A673 (cell line): ENCODE measurements at regions not wholly inside any gene's neighbourhood (a gene's known extent, or its start where the extent isn't known, plus 50 kb on each side); places are given as distances from the start of the nearest gene placed in this dataset.

ENCODE experiments used
- BruUV-seq: library from RNA; stranded (reverse); fragments of 400-500 nt; replicated peaks from 2 replicates; lab custom pipeline; 2021; lab: Mats Ljungman, UMichigan
- CTCF ChIA-PET: fragments of 300-600 bp; sonication (Branson Sonifier 250); formaldehyde crosslinking; loops from one replicate; lab custom pipeline; 2022; ENCODE audit warnings: antibody characterized with exemption; lab: Charles Lee
- POLR2A ChIA-PET: fragments of 300-600 bp; sonication (Branson Sonifier 250); formaldehyde crosslinking; loops from one replicate; lab custom pipeline; 2022; ENCODE audit warnings: antibody characterized with exemption; ENCODE audit not compliant: low non-redundant PET; lab: Charles Lee
- DNase-seq: peaks from one replicate; pipeline ENCODE4 v3.0.0-alpha.2; 2015; ENCODE audit warnings: low spot score
- H3K27ac ChIP-seq: fragments of 200-600 bp; sonication (generic); 2 replicates; pipeline ENCODE4 v1.5.1; 2016; ENCODE audit warnings: mixed run types, low read depth, mild to moderate bottlenecking, mixed read lengths, antibody characterized with exemption, low read length; ENCODE audit not compliant: poor library complexity, severe bottlenecking
- H3K27me3 ChIP-seq: fragments of 200-600 bp; sonication (generic); replicated peaks from 2 replicates; pipeline ENCODE4 v1.6.1; 2017; ENCODE audit warnings: mixed run types, low read depth, mild to moderate bottlenecking, mixed read lengths, antibody characterized with exemption, low read length; ENCODE audit not compliant: insufficient read depth, poor library complexity
- H3K36me3 ChIP-seq: fragments of 200-600 bp; sonication (generic); 2 replicates; pipeline ENCODE4 v1.6.1; 2016; ENCODE audit warnings: mixed run types, mild to moderate bottlenecking, mixed read lengths, antibody characterized with exemption, low read length; ENCODE audit not compliant: insufficient read depth, poor library complexity, severe bottlenecking
- H3K4me1 ChIP-seq: fragments of 200-600 bp; sonication (generic); 2 replicates; pipeline ENCODE4 v1.6.1; 2017; ENCODE audit warnings: mixed run types, mild to moderate bottlenecking, mixed read lengths, antibody characterized with exemption, low read length; ENCODE audit not compliant: insufficient read depth, poor library complexity, severe bottlenecking
- H3K4me3 ChIP-seq: fragments of 200-600 bp; sonication (generic); 2 replicates; pipeline ENCODE4 v1.5.1; 2016; ENCODE audit warnings: low read depth, mixed run types, mild to moderate bottlenecking, mixed read lengths, low read length; ENCODE audit not compliant: poor library complexity, severe bottlenecking
- H3K9me3 ChIP-seq: fragments of 200-600 bp; sonication (generic); 2 replicates; pipeline ENCODE4 v1.6.1; 2016; ENCODE audit warnings: mixed run types, low read depth, mild to moderate bottlenecking, mixed read lengths, antibody characterized with exemption, low read length; ENCODE audit not compliant: poor library complexity, severe bottlenecking
- EZH2 ChIP-seq: fragments of 200-600 bp; sonication (generic); IDR thresholded peaks from 2 replicates; pipeline ENCODE4 v1.6.1; 2017; ENCODE audit warnings: borderline replicate concordance, low read depth, mild to moderate bottlenecking, mixed read lengths, antibody characterized with exemption, low read length; ENCODE audit not compliant: poor library complexity, severe bottlenecking
- intact Hi-C: fragments of 100-400 bp; cut with micrococcal nuclease; formaldehyde crosslinking; loops from one replicate; pipeline ENCODE4 v1.10.0; 2022; ENCODE audit not compliant: unreplicated experiment
- TF ChIP-seq, protein P1 (sequence below): fragments of 300-800, 200-600 bp; sonication (generic); conservative IDR thresholded peaks from 2 replicates; pipeline ENCODE4 v1.5.1; 2017; ENCODE audit warnings: low read depth, mild to moderate bottlenecking, antibody characterized with exemption, low read length, moderate library complexity, mixed read lengths

DNA sequence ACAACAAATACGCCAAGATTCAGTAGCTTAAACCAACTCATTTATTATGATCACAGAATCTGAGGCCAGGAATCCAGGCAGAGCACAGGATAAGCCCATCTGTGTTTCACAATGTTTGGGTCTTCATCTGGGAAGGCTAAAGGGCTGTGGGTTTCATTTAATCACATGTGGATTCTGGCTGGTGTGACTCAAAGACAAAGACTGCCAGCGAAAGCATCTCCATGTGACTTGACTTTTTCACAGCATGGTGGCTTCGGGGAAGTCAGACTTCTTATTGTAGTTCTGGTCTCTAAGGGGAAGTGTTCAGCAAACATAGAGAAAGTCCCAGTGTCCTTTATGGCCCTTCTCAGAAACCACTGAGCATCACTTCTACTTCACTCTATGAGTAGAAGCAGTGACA lies 1014.4 kb upstream of the GOT2 start:
- CTCF ChIA-PET, result no interaction called here
- H3K27me3 ChIP-seq, result no peaks in the 10 kb centered on the region
- no peaks in the 10 kb centered on the region for H3K4me1 ChIP-seq
- no peak for DNase-seq
- POLR2A ChIA-PET, result no interaction called here
- TF ChIP-seq, protein P1, sequence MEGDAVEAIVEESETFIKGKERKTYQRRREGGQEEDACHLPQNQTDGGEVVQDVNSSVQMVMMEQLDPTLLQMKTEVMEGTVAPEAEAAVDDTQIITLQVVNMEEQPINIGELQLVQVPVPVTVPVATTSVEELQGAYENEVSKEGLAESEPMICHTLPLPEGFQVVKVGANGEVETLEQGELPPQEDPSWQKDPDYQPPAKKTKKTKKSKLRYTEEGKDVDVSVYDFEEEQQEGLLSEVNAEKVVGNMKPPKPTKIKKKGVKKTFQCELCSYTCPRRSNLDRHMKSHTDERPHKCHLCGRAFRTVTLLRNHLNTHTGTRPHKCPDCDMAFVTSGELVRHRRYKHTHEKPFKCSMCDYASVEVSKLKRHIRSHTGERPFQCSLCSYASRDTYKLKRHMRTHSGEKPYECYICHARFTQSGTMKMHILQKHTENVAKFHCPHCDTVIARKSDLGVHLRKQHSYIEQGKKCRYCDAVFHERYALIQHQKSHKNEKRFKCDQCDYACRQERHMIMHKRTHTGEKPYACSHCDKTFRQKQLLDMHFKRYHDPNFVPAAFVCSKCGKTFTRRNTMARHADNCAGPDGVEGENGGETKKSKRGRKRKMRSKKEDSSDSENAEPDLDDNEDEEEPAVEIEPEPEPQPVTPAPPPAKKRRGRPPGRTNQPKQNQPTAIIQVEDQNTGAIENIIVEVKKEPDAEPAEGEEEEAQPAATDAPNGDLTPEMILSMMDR, result no peak
- no peak for TF ChIP-seq EZH2
- H3K27ac ChIP-seq, result no peak overlapping the region
- H3K9me3 ChIP-seq, result no peaks in the 10 kb centered on the region
- H3K36me3 ChIP-seq, result no peaks in the 10 kb centered on the region
- BruUV-seq, result no TSS peak
- intact Hi-C loops, result no loop called here
- no peak overlapping the region for H3K4me3 ChIP-seq

DNA sequence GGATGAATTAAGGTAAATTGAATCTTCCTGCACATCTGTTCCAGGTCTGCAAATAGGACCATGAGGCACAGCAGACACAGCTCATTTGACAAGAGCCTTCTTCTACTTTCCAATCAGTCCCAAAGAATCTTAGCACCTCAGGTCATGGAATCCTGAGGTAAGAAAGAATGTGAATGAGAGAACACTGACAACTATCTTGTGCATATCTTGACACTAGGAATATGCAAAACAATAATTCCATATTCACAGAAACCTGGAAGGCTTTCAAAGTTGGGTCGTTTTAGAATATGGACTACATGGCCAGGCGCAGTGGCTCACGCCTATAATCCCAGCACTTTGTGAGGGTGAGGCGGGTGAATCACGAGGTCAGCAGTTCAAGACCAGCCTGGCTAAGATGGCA lies 1009.4 kb upstream of the GOT2 start:
- H3K4me1 ChIP-seq, result no peaks in the 10 kb centered on the region
- no peak overlapping the region for H3K4me3 ChIP-seq
- no peak overlapping the region for H3K27ac ChIP-seq
- intact Hi-C loops, result no loop called here
- no peaks in the 10 kb centered on the region for H3K36me3 ChIP-seq
- no peak for DNase-seq
- no peaks in the 10 kb centered on the region for H3K9me3 ChIP-seq
- TF ChIP-seq, protein P1, result no peak
- TF ChIP-seq EZH2, result no peak
- H3K27me3 ChIP-seq, result no peaks in the 10 kb centered on the region
- ChIA-PET POLR2A (no interaction called here), CTCF (no interaction called here)
- BruUV-seq, result no TSS peak

DNA sequence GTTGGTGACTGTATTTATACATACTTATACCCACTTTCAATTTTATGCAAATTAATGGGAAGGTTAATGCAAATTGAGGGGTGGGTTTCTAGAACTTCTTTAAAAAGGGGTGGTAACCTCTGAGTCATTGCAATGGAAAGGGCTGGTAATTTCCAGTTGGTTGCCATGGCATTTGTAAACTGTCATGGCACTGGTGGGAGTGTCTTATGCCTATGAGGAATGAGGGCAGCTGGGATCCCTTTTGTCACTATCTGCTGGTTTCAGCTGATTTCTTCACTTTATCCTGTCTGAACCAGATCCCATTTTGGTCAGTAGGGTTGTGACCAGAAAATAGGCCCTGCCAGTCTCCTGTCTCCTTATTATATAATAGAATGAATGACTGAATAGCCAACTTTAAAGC lies 1006.7 kb upstream of the GOT2 start:
- intact Hi-C loops, result no loop called here
- no peak overlapping the region for H3K27ac ChIP-seq
- TF ChIP-seq EZH2, result no peak
- TF ChIP-seq, protein P1, result no peak
- no peaks in the 10 kb centered on the region for H3K27me3 ChIP-seq
- H3K36me3 ChIP-seq, result no peaks in the 10 kb centered on the region
- no peak for DNase-seq
- ChIA-PET CTCF (no interaction called here), POLR2A (no interaction called here)
- no peaks in the 10 kb centered on the region for H3K4me1 ChIP-seq
- H3K4me3 ChIP-seq, result no peak overlapping the region
- BruUV-seq, result no TSS peak
- H3K9me3 ChIP-seq, result no peaks in the 10 kb centered on the region
